ENCODE measurements at regions not wholly inside any gene's neighbourhood (a gene's known extent, or its start where the extent isn't known, plus 50 kb on each side); places are given as distances from the start of the nearest gene placed in this dataset.

- Histone ChIP-seq H3K27ac (no peak overlapping the region), H3K27me3 (no peaks in the 10 kb centered on the region), H3K4me1 (no peaks in the 10 kb centered on the region), H3K36me3 (no peaks in the 10 kb centered on the region), H3K9me3 (no peaks in the 10 kb centered on the region), H3K4me3 (no peak overlapping the region)
- no peak for TF ChIP-seq POLR2A (IDR thresholded peaks at IDR 0.05)
- TF ChIP-seq, protein P1, sequence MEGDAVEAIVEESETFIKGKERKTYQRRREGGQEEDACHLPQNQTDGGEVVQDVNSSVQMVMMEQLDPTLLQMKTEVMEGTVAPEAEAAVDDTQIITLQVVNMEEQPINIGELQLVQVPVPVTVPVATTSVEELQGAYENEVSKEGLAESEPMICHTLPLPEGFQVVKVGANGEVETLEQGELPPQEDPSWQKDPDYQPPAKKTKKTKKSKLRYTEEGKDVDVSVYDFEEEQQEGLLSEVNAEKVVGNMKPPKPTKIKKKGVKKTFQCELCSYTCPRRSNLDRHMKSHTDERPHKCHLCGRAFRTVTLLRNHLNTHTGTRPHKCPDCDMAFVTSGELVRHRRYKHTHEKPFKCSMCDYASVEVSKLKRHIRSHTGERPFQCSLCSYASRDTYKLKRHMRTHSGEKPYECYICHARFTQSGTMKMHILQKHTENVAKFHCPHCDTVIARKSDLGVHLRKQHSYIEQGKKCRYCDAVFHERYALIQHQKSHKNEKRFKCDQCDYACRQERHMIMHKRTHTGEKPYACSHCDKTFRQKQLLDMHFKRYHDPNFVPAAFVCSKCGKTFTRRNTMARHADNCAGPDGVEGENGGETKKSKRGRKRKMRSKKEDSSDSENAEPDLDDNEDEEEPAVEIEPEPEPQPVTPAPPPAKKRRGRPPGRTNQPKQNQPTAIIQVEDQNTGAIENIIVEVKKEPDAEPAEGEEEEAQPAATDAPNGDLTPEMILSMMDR (IDR thresholded peaks at IDR 0.05) = no peak
- no peak for TF ChIP-seq POLR2AphosphoS5 (IDR thresholded peaks at IDR 0.05; ENCODE audit: insufficient read depth in 1 of 2, low read depth in 1 of 2)
- intact Hi-C loops (cut with DNase I) = no loop called here
- DNase-seq (ENCODE audit: extremely low spot score in 2 of 2) = no peak
Measured at GRCh38 chr6:28751963-28752350, 171.8 kb downstream of the TRIM27 start.

DNA sequence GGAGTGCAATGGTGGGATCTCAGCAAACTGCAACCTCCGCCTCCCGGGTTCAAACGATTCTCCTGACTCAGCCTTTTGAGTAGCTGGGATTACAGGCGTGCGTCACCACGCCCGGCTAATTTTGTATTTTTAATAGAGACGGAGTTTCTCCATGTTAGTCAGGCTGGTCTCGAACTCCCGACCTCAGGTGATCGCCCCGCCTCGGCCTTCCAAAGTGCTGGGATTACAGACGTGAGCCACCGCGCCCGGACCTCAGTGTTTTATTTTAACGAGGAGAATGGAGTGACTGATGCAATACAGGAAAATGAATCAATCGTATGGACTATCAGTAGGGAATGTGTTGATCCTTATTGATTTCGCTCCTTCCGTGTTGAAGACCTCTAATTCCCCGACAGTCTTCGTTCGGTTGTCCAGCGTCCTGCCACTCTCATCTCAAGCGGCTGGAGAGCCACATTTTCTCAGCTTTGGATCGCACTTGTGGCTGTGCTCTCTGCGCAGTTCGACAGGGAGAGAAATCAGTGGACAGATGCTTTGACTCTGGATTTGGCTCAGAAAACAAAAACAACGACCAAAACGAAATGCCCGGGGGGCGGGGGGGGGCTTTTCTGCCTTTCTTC lies 166.2 kb downstream of the TRIM27 start:
- no peak for DNase-seq (ENCODE audit: extremely low spot score in 2 of 2)
- no peak for TF ChIP-seq POLR2A (IDR thresholded peaks at IDR 0.05)
- TF ChIP-seq, protein P1 (IDR thresholded peaks at IDR 0.05) = no peak
- Histone ChIP-seq H3K9me3 (no peaks in the 10 kb centered on the region), H3K4me1 (no peaks in the 10 kb centered on the region), H3K36me3 (no peaks in the 10 kb centered on the region), H3K27me3 (no peaks in the 10 kb centered on the region), H3K27ac (no peak overlapping the region), H3K4me3 (no peak overlapping the region)
- intact Hi-C loops (cut with DNase I) = no loop called here

DNA sequence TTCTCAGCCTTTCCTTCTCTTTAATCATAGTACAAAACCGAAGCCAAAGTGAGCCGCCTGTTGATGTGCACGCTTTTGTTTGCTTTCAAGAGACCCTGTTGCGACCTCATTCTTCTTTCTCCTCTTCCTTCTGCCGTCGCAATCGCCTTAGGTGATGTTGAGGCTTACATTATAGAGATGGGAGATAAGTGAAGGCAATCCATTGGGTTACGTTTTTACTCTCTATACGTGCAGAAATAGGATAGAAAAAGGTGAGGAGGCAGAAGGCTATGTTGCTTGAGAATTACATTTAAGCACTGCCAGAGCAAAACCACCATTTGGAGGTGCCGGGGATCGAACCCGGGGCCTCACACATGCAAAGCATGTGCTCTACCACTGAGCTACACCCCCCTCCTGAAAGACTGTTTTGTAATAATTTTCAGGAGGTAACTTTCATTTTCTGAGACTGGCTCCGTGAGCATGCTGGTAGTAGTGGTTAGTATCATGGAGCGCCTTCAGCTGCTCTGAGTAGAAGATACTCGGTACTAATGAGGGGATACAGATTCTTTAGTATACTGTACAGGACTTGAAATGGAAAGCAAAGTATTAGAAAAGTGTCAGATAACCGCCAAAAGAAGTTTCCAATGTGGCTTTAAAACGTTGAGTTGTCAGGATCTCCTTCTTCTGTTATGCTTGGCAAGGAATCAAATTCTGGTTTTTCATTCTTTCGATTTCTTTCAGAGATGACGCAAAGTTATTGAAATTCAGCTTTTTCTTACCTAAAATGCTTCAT lies 165.6 kb downstream of the TRIM27 start:
- no peak for DNase-seq (ENCODE audit: extremely low spot score in 2 of 2)
- H3K27me3 ChIP-seq = peaks cover 2% of the 10 kb centered on the region
- no peak overlapping the region for H3K27ac ChIP-seq
- no peaks in the 10 kb centered on the region for H3K36me3 ChIP-seq
- intact Hi-C loops (cut with DNase I) = no loop called here
- no peaks in the 10 kb centered on the region for H3K9me3 ChIP-seq
- H3K4me3 ChIP-seq = no peak overlapping the region
- no peaks in the 10 kb centered on the region for H3K4me1 ChIP-seq
- TF ChIP-seq, protein P1 (IDR thresholded peaks at IDR 0.05) = no peak
- TF ChIP-seq POLR2A (IDR thresholded peaks at IDR 0.05) (no peak), POLR2AphosphoS5 (IDR thresholded peaks at IDR 0.05; ENCODE audit: insufficient read depth in 1 of 2, low read depth in 1 of 2) (no peak)

GRCh38 chr6:28758818-28759235 lies 165.0 kb downstream of the TRIM27 start:
- H3K9me3 ChIP-seq = no peaks in the 10 kb centered on the region
- H3K36me3 ChIP-seq = no peaks in the 10 kb centered on the region
- DNase-seq (ENCODE audit: extremely low spot score in 2 of 2) = no peak
- intact Hi-C loops (cut with DNase I) = no loop called here
- no peaks in the 10 kb centered on the region for H3K4me1 ChIP-seq
- H3K27ac ChIP-seq = no peak overlapping the region
- TF ChIP-seq POLR2A (IDR thresholded peaks at IDR 0.05) (no peak), POLR2AphosphoS5 (IDR thresholded peaks at IDR 0.05; ENCODE audit: insufficient read depth in 1 of 2, low read depth in 1 of 2) (no peak)
- TF ChIP-seq, protein P1 (IDR thresholded peaks at IDR 0.05) = no peak
- no peak overlapping the region for H3K4me3 ChIP-seq
- H3K27me3 ChIP-seq = peaks cover 3% of the 10 kb centered on the region
